ENCODE measurements at regions not wholly inside any gene's neighbourhood (a gene's known extent, or its start where the extent isn't known, plus 50 kb on each side); places are given as distances from the start of the nearest gene placed in this dataset.

DNA sequence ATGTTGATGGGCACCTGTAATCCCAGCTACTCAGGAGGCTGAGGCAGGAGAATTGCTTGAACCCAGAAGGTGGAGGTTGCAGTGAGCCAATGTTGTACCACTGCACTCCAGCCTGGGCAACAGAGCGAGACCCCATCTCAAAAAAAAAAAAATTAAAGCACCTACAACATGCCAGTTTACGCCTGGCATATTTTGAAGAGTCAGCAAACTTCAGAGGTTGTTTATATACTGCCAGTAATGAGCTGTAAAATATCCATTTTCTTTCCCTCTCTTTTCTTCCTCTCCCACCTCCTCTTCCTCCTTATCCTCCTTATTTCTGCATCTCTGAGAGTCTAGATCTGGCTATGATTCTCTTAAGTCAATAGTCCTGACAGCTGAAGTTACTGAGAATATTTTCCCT, 556.5 kb upstream of the LARGE1 start:
- TF ChIP-seq, protein P1, sequence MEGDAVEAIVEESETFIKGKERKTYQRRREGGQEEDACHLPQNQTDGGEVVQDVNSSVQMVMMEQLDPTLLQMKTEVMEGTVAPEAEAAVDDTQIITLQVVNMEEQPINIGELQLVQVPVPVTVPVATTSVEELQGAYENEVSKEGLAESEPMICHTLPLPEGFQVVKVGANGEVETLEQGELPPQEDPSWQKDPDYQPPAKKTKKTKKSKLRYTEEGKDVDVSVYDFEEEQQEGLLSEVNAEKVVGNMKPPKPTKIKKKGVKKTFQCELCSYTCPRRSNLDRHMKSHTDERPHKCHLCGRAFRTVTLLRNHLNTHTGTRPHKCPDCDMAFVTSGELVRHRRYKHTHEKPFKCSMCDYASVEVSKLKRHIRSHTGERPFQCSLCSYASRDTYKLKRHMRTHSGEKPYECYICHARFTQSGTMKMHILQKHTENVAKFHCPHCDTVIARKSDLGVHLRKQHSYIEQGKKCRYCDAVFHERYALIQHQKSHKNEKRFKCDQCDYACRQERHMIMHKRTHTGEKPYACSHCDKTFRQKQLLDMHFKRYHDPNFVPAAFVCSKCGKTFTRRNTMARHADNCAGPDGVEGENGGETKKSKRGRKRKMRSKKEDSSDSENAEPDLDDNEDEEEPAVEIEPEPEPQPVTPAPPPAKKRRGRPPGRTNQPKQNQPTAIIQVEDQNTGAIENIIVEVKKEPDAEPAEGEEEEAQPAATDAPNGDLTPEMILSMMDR (IDR thresholded peaks at IDR 0.05; ENCODE audit: insufficient read depth, low read length, poor library complexity, severe bottlenecking), result no peak
- no peak for TF ChIP-seq EZH2phosphoT487 (conservative IDR thresholded peaks at IDR 0.05; ENCODE audit: low read length)

All from SU-DHL-6 (cell line).